ENCODE measurements at regions not wholly inside any gene's neighbourhood (a gene's known extent, or its start where the extent isn't known, plus 50 kb on each side); places are given as distances from the start of the nearest gene placed in this dataset.

DNA sequence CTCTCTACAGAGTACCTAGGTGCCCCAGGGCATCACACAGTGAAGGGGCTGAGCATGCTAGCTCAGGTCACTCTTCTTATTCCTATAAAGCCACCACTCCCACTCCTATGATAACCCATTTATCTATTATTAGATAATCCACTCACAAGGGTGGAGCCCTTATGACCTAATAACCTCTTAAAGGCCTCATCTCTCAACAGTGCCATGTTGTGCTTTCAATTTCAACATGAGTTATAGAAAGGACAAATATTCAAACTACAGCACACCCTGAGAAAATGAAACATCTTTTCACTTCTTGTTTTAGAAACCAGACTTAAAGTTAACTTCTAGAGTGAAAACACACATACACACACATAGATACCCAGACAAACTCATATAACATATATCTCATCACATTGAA is 1494.9 kb upstream of the MIR17HG start:
- H3K9me3 ChIP-seq (ENCODE audit: low read depth): no peaks in the 10 kb centered on the region
- DNase-seq (ENCODE audit: low spot score): no peak
- no peaks in the 10 kb centered on the region for H4K20me1 ChIP-seq (ENCODE audit: insufficient read depth, poor library complexity, severe bottlenecking)
- TF ChIP-seq EZH2 (IDR thresholded peaks at IDR 0.05; ENCODE audit: borderline replicate concordance) (no peak), EZH2phosphoT487 (IDR thresholded peaks at IDR 0.05; ENCODE audit: low read depth, severe bottlenecking, unreplicated experiment) (no peak)
- TF ChIP-seq, protein P1, sequence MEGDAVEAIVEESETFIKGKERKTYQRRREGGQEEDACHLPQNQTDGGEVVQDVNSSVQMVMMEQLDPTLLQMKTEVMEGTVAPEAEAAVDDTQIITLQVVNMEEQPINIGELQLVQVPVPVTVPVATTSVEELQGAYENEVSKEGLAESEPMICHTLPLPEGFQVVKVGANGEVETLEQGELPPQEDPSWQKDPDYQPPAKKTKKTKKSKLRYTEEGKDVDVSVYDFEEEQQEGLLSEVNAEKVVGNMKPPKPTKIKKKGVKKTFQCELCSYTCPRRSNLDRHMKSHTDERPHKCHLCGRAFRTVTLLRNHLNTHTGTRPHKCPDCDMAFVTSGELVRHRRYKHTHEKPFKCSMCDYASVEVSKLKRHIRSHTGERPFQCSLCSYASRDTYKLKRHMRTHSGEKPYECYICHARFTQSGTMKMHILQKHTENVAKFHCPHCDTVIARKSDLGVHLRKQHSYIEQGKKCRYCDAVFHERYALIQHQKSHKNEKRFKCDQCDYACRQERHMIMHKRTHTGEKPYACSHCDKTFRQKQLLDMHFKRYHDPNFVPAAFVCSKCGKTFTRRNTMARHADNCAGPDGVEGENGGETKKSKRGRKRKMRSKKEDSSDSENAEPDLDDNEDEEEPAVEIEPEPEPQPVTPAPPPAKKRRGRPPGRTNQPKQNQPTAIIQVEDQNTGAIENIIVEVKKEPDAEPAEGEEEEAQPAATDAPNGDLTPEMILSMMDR (IDR thresholded peaks at IDR 0.05; ENCODE audit: poor library complexity): no peak
- H3K4me2 ChIP-seq: no peak overlapping the region
- no peaks in the 10 kb centered on the region for H3K9me2 ChIP-seq (replicated peaks; ENCODE audit: insufficient read depth)
- no peak overlapping the region for H3K27ac ChIP-seq
- no peaks in the 10 kb centered on the region for H3K36me3 ChIP-seq (replicated peaks; ENCODE audit: insufficient read depth, low read depth)
- H2AFZ ChIP-seq: no peak overlapping the region
- H3K79me2 ChIP-seq: no peaks in the 10 kb centered on the region
- no peaks in the 10 kb centered on the region for H3K27me3 ChIP-seq
- no peak overlapping the region for H3K4me3 ChIP-seq
- H3K4me1 ChIP-seq (ENCODE audit: insufficient read depth): no peaks in the 10 kb centered on the region

GRCh38 chr13:89856512-89856911 is 1491.0 kb upstream of the MIR17HG start:
- Histone ChIP-seq H3K4me3 (no peak overlapping the region), H3K9me2 (replicated peaks; ENCODE audit: insufficient read depth) (no peaks in the 10 kb centered on the region), H3K4me2 (no peak overlapping the region), H4K20me1 (ENCODE audit: insufficient read depth, poor library complexity, severe bottlenecking) (no peaks in the 10 kb centered on the region), H3K4me1 (ENCODE audit: insufficient read depth) (no peaks in the 10 kb centered on the region), H3K27me3 (no peaks in the 10 kb centered on the region), H3K9me3 (ENCODE audit: low read depth) (no peaks in the 10 kb centered on the region), H2AFZ (no peak overlapping the region), H3K36me3 (replicated peaks; ENCODE audit: insufficient read depth, low read depth) (no peaks in the 10 kb centered on the region), H3K79me2 (no peaks in the 10 kb centered on the region), H3K27ac (no peak overlapping the region)
- WGBS (ENCODE audit: low lambda C conversion rate, missing lambda C conversion rate): 75% methylated on average over 4 of the region's 4 CpGs
- DNase-seq (ENCODE audit: low spot score): no peak
- TF ChIP-seq EZH2 (IDR thresholded peaks at IDR 0.05; ENCODE audit: borderline replicate concordance) (no peak), EZH2phosphoT487 (IDR thresholded peaks at IDR 0.05; ENCODE audit: low read depth, severe bottlenecking, unreplicated experiment) (no peak)
- TF ChIP-seq, protein P1 (IDR thresholded peaks at IDR 0.05; ENCODE audit: poor library complexity): no peak

GRCh38 chr13:89857502-89857901 is 1490.0 kb upstream of the MIR17HG start:
- H3K36me3 ChIP-seq (replicated peaks; ENCODE audit: insufficient read depth, low read depth): no peaks in the 10 kb centered on the region
- TF ChIP-seq EZH2phosphoT487 (IDR thresholded peaks at IDR 0.05; ENCODE audit: low read depth, severe bottlenecking, unreplicated experiment) (no peak), EZH2 (IDR thresholded peaks at IDR 0.05; ENCODE audit: borderline replicate concordance) (no peak)
- TF ChIP-seq, protein P1 (IDR thresholded peaks at IDR 0.05; ENCODE audit: poor library complexity): no peak
- H3K79me2 ChIP-seq: no peaks in the 10 kb centered on the region
- H3K9me2 ChIP-seq (replicated peaks; ENCODE audit: insufficient read depth): no peaks in the 10 kb centered on the region
- no peak overlapping the region for H2AFZ ChIP-seq
- H3K27me3 ChIP-seq: no peaks in the 10 kb centered on the region
- WGBS (ENCODE audit: low lambda C conversion rate, missing lambda C conversion rate): 94% methylated on average over 3 of the region's 3 CpGs
- H3K4me2 ChIP-seq: no peak overlapping the region
- no peak for DNase-seq (ENCODE audit: low spot score)
- no peaks in the 10 kb centered on the region for H3K4me1 ChIP-seq (ENCODE audit: insufficient read depth)
- H3K4me3 ChIP-seq: no peak overlapping the region
- no peaks in the 10 kb centered on the region for H3K9me3 ChIP-seq (ENCODE audit: low read depth)
- H4K20me1 ChIP-seq (ENCODE audit: insufficient read depth, poor library complexity, severe bottlenecking): no peaks in the 10 kb centered on the region
- H3K27ac ChIP-seq: no peak overlapping the region
